K562 (cell line): ENCODE measurements at regions not wholly inside any gene's neighbourhood (a gene's known extent, or its start where the extent isn't known, plus 50 kb on each side); places are given as distances from the start of the nearest gene placed in this dataset.

Experiments
- ATAC-seq: fragments of 200-7000 bp; cut with Tn5 transposase; 3 replicates; pipeline ENCODE4 v1.9.1; 2020; ENCODE audit warnings: moderate library complexity
- BruUV-seq: library from RNA; stranded (reverse); fragments of 400-500 nt; replicated peaks from 2 replicates; lab custom pipeline; 2021; lab: Mats Ljungman, UMichigan
- CTCF ChIA-PET: fragments of 300-600 bp; formaldehyde crosslinking; extraction: SDS; loops from one replicate; lab custom pipeline; 2021; ENCODE audit warnings: low intra/inter-chr PET ratio; lab: Yijun Ruan, JAX
- POLR2A ChIA-PET: fragments of 300-600, 350-650 bp; sonication (Branson Sonifier 250); formaldehyde crosslinking; extraction: SDS; loops from one replicate; lab custom pipeline; 2021; ENCODE audit warnings: antibody characterized with exemption, inconsistent platforms; lab: Yijun Ruan, JAX
- DNase-seq, 4 experiments: peaks; one replicate each; pipeline versions ENCODE4 v3.0.0 to v3.0.0-alpha.2; 2011 to 2018; ENCODE audit warnings: low spot score in 3 of 4, mixed read lengths in 3 of 4; ENCODE audit errors: extremely low read depth in 1 of 4
- FAIRE-seq: peaks from 2 replicates; lab custom pipeline; 2011; peaks lifted over from hg19 to GRCh38; lab: Jason Lieb, UNC
- H2AFZ ChIP-seq: 2 replicates; pipeline ENCODE4 v1.6.0; 2011; ENCODE audit warnings: low read depth, low read length, control low read depth, inconsistent platforms
- H3K27ac ChIP-seq: fragments of 200-600 bp; 3 replicates; pipeline ENCODE4 v1.8.0; 2011; ENCODE audit warnings: low read depth, mild to moderate bottlenecking, control low read depth, inconsistent platforms, low read length, moderate library complexity, mixed read lengths; ENCODE audit errors: extremely low read depth
- H3K27me3 ChIP-seq, 2 experiments: fragments of 300-600 bp in 1 of 2; 2 replicates in 1 of 2; 3 replicates in 1 of 2; pipeline versions ENCODE4 v1.6.0 to v1.8.0; 2011; ENCODE audit warnings: inconsistent platforms in 2 of 2, low read length in 2 of 2, mild to moderate bottlenecking in 1 of 2, mixed read lengths in 1 of 2, moderate library complexity in 1 of 2; ENCODE audit not compliant: control insufficient read depth in 2 of 2, insufficient read depth in 2 of 2
- H3K36me3 ChIP-seq: fragments of 300-600 bp; 3 replicates; pipeline ENCODE4 v1.8.0; 2011; ENCODE audit warnings: mild to moderate bottlenecking, low read length, inconsistent platforms; ENCODE audit not compliant: control insufficient read depth, insufficient read depth
- H3K4me1 ChIP-seq, 2 experiments: fragments of 200-600 bp in 1 of 2; replicated peaks in 1 of 2; 2 replicates in 1 of 2; 3 replicates in 1 of 2; pipeline versions ENCODE4 v1.5.1 to v1.8.0; 2011; ENCODE audit warnings: inconsistent platforms in 2 of 2, low read length in 2 of 2, mild to moderate bottlenecking in 1 of 2, mixed read lengths in 1 of 2, moderate library complexity in 1 of 2; ENCODE audit not compliant: control insufficient read depth in 2 of 2, insufficient read depth in 2 of 2
- H3K4me2 ChIP-seq: 2 replicates; pipeline ENCODE4 v1.6.1; 2011; ENCODE audit warnings: low read length, control low read depth, inconsistent platforms, mixed read lengths; ENCODE audit not compliant: insufficient read depth
- H3K4me3 ChIP-seq: fragments of 200-600 bp; sonication (generic), shearing (Covaris generic); 2 replicates; pipeline ENCODE4 v1.5.1; 2016; ENCODE audit warnings: control low read depth, inconsistent platforms
- H3K79me2 ChIP-seq: fragments of 200-600 bp; 3 replicates; pipeline ENCODE4 v1.8.0; 2011; ENCODE audit warnings: low read length, inconsistent platforms; ENCODE audit not compliant: control insufficient read depth, insufficient read depth
- H3K9ac ChIP-seq, 2 experiments: 2 replicates each; pipeline versions ENCODE4 v1.6.0 to v1.6.1; 2011; ENCODE audit warnings: low read depth in 2 of 2, low read length in 2 of 2, control low read depth in 1 of 2, inconsistent platforms in 1 of 2, mild to moderate bottlenecking in 1 of 2, mixed read lengths in 1 of 2; ENCODE audit not compliant: insufficient read depth in 1 of 2
- H3K9me1 ChIP-seq: one replicate; pipeline ENCODE4 v1.6.0; 2011; ENCODE audit warnings: inconsistent platforms, mild to moderate bottlenecking, low read length, moderate library complexity; ENCODE audit not compliant: control insufficient read depth, insufficient read depth
- H3K9me3 ChIP-seq: replicated peaks from 2 replicates; pipeline ENCODE4 v1.5.1; 2011; ENCODE audit warnings: low read depth, low read length, inconsistent platforms; ENCODE audit not compliant: control insufficient read depth, insufficient read depth
- H4K20me1 ChIP-seq: replicated peaks from 2 replicates; pipeline ENCODE4 v1.6.1; 2011; ENCODE audit warnings: low read length, inconsistent platforms, mixed read lengths; ENCODE audit not compliant: control insufficient read depth, insufficient read depth
- C11orf30 ChIP-seq: fragments of 450-650 bp; IDR thresholded peaks from 2 replicates; pipeline ENCODE4 v1.6.1; 2016; ENCODE audit warnings: low read depth, mild to moderate bottlenecking
- CBX5 ChIP-seq: IDR thresholded peaks from 2 replicates; pipeline ENCODE4 v1.6.1; 2014; ENCODE audit warnings: low read depth, borderline replicate concordance
- CCNT2 ChIP-seq: IDR thresholded peaks from 2 replicates; pipeline ENCODE4 v1.6.1; 2011; ENCODE audit warnings: borderline replicate concordance, low read depth, mild to moderate bottlenecking, moderate library complexity, mixed read lengths, low read length; ENCODE audit not compliant: insufficient read length; ENCODE audit errors: extremely low read depth
- CREM ChIP-seq: IDR thresholded peaks from 2 replicates; pipeline ENCODE4 v1.6.1; 2014; ENCODE audit warnings: antibody characterized with exemption, low read depth
- FIP1L1 ChIP-seq: fragments of 200-400 bp; formaldehyde crosslinking; IDR thresholded peaks from 2 replicates; pipeline ENCODE4 v1.6.1; 2018; ENCODE audit warnings: mild to moderate bottlenecking, low read depth, low read length; ENCODE audit not compliant: poor library complexity, severe bottlenecking
- FOS ChIP-seq: IDR thresholded peaks from 3 replicates; pipeline ENCODE4 v1.6.1; 2011; ENCODE audit not compliant: insufficient read length; ENCODE audit errors: extremely low read depth
- HNRNPUL1 ChIP-seq: fragments of 200-400 bp; formaldehyde crosslinking; IDR thresholded peaks from 2 replicates; pipeline ENCODE4 v1.6.1; 2017; ENCODE audit warnings: low read length
- KLF1 ChIP-seq: fragments of 450-650 bp; IDR thresholded peaks from 2 replicates; pipeline ENCODE4 v1.6.1; 2016; ENCODE audit warnings: missing genetic modification characterization, missing compliant biosample characterization
- MAFF ChIP-seq: IDR thresholded peaks from 2 replicates; pipeline ENCODE4 v1.6.1; 2012; ENCODE audit warnings: low read length, improper control_type of control experiment
- MAFG ChIP-seq: fragments of 450-650 bp; conservative IDR thresholded peaks from 2 replicates; pipeline ENCODE4 v1.6.1; 2016; ENCODE audit warnings: missing genetic modification characterization, missing compliant biosample characterization
- MAFK ChIP-seq: IDR thresholded peaks from 2 replicates; pipeline ENCODE4 v1.6.1; 2011; ENCODE audit warnings: low read length, improper control_type of control experiment
- NFATC3 ChIP-seq: fragments of 450-650 bp; IDR thresholded peaks from 2 replicates; pipeline ENCODE4 v1.6.1; 2017; ENCODE audit warnings: mild to moderate bottlenecking
- SMAD2 ChIP-seq: fragments of 150-350 bp; IDR thresholded peaks from 2 replicates; pipeline ENCODE4 v1.6.1; 2014; ENCODE audit warnings: low read depth, mild to moderate bottlenecking, low read length
- STAT6 ChIP-seq: sonication (generic); formaldehyde crosslinking; IDR thresholded peaks from 2 replicates; pipeline ENCODE4 v1.8.1; 2023; ENCODE audit warnings: mild to moderate bottlenecking, missing genetic modification reagents
- XRCC4 ChIP-seq: IDR thresholded peaks from one replicate; pipeline ENCODE4 v1.6.1; 2011; ENCODE audit not compliant: insufficient read depth, insufficient read length; ENCODE audit errors: extremely low read depth
- ZBED1 ChIP-seq: IDR thresholded peaks from 2 replicates; pipeline ENCODE4 v1.6.1; 2014
- ZBTB2 ChIP-seq: fragments of 450-650 bp; IDR thresholded peaks from 2 replicates; pipeline ENCODE4 v1.6.1; 2016; ENCODE audit warnings: antibody characterized with exemption
- ZFP30 ChIP-seq: fragments of 250-450 bp; sonication (Bioruptor Pico); IDR thresholded peaks from 2 replicates; pipeline ENCODE4 v1.8.0; 2022; ENCODE audit warnings: moderate library complexity, mild to moderate bottlenecking, inconsistent platforms, borderline replicate concordance
- ZNF23 ChIP-seq: fragments of 250-450 bp; sonication (Bioruptor Pico); IDR thresholded peaks from 2 replicates; pipeline ENCODE4 v1.4.0; 2020; ENCODE audit warnings: mild to moderate bottlenecking
- ZNF384 ChIP-seq: IDR thresholded peaks from 2 replicates; pipeline ENCODE4 v1.6.1; 2012; ENCODE audit warnings: low read depth, low read length, improper control_type of control experiment
- ZNF408 ChIP-seq: fragments of 250-450 bp; sonication (Bioruptor Pico); IDR thresholded peaks from 2 replicates; pipeline ENCODE4 v1.4.0; 2020; ENCODE audit warnings: low read depth, mild to moderate bottlenecking, moderate library complexity
- ZNF830 ChIP-seq: fragments of 250-450 bp; sonication (Bioruptor Pico); IDR thresholded peaks from 2 replicates; pipeline ENCODE4 v1.5.0; 2021; ENCODE audit warnings: mild to moderate bottlenecking
- WGBS: fragments of 100-300 bp; shearing (Covaris generic); methylation state at CpG from one replicate; pipeline ENCODE4 v1.1.6; 2016; ENCODE audit warnings: low coverage, mixed read lengths; ENCODE audit not compliant: insufficient coverage; ENCODE audit errors: missing lambda C conversion rate; 5-methylcytosine and 5-hydroxymethylcytosine counted together
- in situ Hi-C: fragments of 300-500 bp; cut with MboI; formaldehyde crosslinking; loops from 4 replicates; pipeline ENCODE4 v1.15.0; 2018; ENCODE audit warnings: inconsistent platforms, mixed read lengths
- intact Hi-C: fragments of 100-400 bp; cut with micrococcal nuclease; formaldehyde crosslinking; loops from 2 replicates; pipeline ENCODE4 v1.14.2; 2022

- TF ChIP-seq STAT6 (CRISPR knock-in tag) (no peak), ZBED1 (no peak), ZBTB2 (no peak), KLF1 (tag) (no peak), FOS (no peak)
Observed at GRCh38 chr12:31203261-31203660, 122.7 kb downstream of the SINHCAF start (continued).

- no peaks in the 10 kb centered on the region for H3K36me3 ChIP-seq
- in situ Hi-C loops: no loop called here
- CTCF ChIA-PET: no interaction called here
- H3K79me2 ChIP-seq: no peaks in the 10 kb centered on the region
- no peaks in the 10 kb centered on the region for H3K4me1 ChIP-seq
- FAIRE-seq (no peak), ATAC-seq (no peak), DNase-seq (no peak)
- no peak overlapping the region for H3K27ac ChIP-seq
- no peak overlapping the region for H3K4me2 ChIP-seq
- H4K20me1 ChIP-seq: no peaks in the 10 kb centered on the region
- H2AFZ ChIP-seq: no peak overlapping the region
- no TSS peak for BruUV-seq
- POLR2A ChIA-PET: no interaction called here
- intact Hi-C loops: no loop called here
- H3K9me3 ChIP-seq: no peaks in the 10 kb centered on the region
- 2% methylated on average over 3 of the region's 3 CpGs for whole genome bisulfite sequencing
- no peak overlapping the region for H3K9ac ChIP-seq
- H3K9me1 ChIP-seq: no peaks in the 10 kb centered on the region
- no peak overlapping the region for H3K4me3 ChIP-seq
- no peaks in the 10 kb centered on the region for H3K27me3 ChIP-seq
- TF ChIP-seq MAFK (no peak), CCNT2 (no peak), NFATC3 (no peak), FIP1L1 (no peak), CREM (no peak), ZFP30 (CRISPR knock-in tag) (no peak), XRCC4 (no peak), ZNF830 (no peak), MAFG (tag) (no peak), ZNF384 (no peak), ZNF23 (CRISPR knock-in tag) (no peak), ZNF408 (CRISPR knock-in tag) (no peak), MAFF (no peak), SMAD2 (no peak), C11orf30 (no peak), HNRNPUL1 (no peak), CBX5 (no peak)
Observed at GRCh38 chr12:31205054-31205453, 120.9 kb downstream of the SINHCAF start.
